GM10248 (cell line): ENCODE measurements at regions not wholly inside any gene's neighbourhood (a gene's known extent, or its start where the extent isn't known, plus 50 kb on each side); places are given as distances from the start of the nearest gene placed in this dataset.

Source experiments
- CTCF ChIA-PET: fragments of 300-600 bp; sonication (Branson Sonifier 250); formaldehyde crosslinking; extraction: SDS; loops from one replicate; lab custom pipeline; 2021; ENCODE audit warnings: antibody characterized with exemption; lab: Yijun Ruan, JAX
- POLR2A ChIA-PET: fragments of 350-650 bp; sonication (Branson Sonifier 250); formaldehyde crosslinking; extraction: SDS; loops from one replicate; lab custom pipeline; 2020; ENCODE audit warnings: antibody characterized with exemption; lab: Yijun Ruan, JAX
- DNase-seq: peaks from one replicate; pipeline ENCODE4 v3.0.0; 2012; ENCODE audit errors: extremely low spot score
- TF ChIP-seq, protein P1 (sequence below): IDR thresholded peaks from 2 replicates; pipeline ENCODE4 v1.5.1; 2012; ENCODE audit warnings: mild to moderate bottlenecking, low read depth; ENCODE audit errors: extremely low read depth, missing control alignments, control extremely low read depth

DNA sequence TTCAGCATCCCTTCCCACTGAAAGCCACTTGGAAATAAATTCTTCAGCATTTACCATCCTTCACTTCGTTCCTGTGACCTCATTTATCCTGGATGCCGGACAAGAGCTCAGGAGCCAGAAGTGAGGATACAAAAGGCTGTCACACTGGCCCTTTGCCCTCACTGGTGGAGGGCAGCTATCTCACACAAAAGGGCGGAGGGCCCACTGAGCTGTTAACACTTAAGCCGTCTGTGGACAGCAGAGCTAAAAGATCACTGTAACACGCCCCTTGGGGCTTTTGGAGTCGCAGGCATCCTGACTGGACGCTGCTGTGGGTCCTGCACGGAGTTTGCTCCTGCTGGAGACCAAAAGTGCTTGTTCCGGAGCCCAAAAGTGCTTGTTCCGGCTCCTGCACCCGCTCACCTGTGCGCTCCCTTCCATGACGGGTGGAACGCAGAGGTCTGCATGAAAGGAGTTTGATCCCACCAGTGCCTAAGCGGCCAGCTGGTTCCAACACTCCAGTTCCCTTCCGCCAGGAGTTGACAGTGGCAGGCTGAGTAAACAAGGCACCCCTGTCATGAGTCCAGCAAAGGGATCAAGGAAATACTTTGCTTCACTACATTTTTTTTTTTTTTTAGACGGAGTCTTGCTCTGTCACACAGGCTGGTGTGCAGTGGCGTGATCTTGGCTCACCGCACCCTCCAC, 572.0 kb upstream of the LINC00305 start:
- DNase-seq, result no peak
- ChIA-PET CTCF (no interaction called here), POLR2A (no interaction called here)
- TF ChIP-seq, protein P1, sequence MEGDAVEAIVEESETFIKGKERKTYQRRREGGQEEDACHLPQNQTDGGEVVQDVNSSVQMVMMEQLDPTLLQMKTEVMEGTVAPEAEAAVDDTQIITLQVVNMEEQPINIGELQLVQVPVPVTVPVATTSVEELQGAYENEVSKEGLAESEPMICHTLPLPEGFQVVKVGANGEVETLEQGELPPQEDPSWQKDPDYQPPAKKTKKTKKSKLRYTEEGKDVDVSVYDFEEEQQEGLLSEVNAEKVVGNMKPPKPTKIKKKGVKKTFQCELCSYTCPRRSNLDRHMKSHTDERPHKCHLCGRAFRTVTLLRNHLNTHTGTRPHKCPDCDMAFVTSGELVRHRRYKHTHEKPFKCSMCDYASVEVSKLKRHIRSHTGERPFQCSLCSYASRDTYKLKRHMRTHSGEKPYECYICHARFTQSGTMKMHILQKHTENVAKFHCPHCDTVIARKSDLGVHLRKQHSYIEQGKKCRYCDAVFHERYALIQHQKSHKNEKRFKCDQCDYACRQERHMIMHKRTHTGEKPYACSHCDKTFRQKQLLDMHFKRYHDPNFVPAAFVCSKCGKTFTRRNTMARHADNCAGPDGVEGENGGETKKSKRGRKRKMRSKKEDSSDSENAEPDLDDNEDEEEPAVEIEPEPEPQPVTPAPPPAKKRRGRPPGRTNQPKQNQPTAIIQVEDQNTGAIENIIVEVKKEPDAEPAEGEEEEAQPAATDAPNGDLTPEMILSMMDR, result no peak

DNA sequence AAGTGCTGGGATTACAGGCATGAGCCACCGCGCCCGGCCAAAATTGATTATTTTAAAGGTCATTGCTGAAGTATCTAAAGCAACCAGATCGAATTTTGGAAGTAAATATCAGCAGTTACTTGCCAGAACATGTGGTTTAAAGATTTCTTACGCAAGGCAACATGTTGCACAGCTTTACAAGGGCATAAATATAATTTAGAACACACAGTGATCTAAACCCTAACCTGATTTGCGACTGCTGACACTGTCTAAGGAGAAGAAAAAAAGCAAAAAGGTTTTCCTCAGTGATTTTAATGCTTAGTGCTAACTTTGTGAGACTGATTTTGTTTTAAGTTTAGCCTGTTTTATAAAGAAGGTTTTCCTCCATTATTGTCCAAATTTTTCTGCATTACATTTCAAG, 569.9 kb upstream of the LINC00305 start:
- POLR2A ChIA-PET, result no interaction called here
- TF ChIP-seq, protein P1, result no peak
- DNase-seq, result no peak
- CTCF ChIA-PET, result no interaction called here

DNA sequence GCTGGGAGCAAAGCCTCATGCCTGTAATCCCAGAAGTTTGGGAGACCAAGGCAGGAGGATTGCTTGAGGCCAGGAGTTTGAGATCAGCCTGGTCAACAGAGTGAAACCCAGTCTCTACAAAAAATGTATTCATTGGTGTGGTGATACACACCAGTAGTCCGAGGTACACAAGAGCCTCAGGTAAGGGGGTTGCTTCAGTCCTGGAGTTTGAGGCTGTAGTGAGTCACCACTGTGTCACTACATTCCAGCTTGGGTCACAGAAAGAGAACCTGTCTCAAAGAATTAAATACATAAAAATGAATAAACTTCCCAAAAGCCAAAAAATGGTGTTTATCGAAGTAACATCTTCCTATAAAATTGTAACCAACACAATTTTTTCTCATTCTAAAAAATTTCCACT, 568.1 kb upstream of the LINC00305 start:
- POLR2A ChIA-PET, result no interaction called here
- no peak for DNase-seq
- CTCF ChIA-PET, result no interaction called here

DNA sequence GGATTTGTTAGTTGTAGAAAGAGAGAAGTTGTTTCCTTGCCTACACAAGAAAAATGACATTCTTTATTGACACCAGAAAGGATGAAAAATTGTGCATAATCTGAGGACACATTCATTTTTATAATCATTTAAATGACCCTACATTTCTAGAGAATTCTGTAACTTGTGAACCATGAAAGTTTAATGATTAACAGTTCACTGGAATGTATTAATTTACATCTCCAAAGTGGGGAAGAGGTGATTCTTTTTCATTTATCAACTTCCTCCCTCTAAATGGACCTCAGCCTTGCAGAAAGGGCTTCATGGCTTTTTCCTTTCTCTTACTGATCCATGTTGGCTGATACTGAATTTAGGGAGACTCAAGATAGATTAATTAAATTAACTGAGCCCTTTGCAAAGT, 565.2 kb upstream of the LINC00305 start:
- ChIA-PET POLR2A (no interaction called here), CTCF (no interaction called here)

More for the DNA sequence above, 568.1 kb upstream of the LINC00305 start:
- TF ChIP-seq, protein P1, result no peak

DNA sequence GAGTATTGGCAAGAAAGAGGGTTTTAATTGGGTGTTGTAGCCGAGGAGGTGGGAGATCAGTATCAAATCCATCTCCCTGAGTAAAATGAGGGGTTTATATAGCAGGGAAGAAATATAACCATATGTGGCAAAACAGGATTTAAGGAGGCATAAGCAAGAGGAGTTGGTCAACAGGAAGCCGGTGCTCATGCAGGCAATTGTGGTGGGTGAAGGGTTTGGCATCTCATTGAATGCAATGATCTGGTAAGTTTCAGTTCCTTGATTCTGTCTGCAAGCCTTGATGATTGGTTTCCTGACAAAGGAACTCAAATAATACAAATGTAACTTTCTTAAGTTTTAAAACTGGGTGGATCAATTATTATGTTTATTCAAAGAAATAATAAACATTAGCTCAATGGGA, 564.4 kb upstream of the LINC00305 start:
- no peak for DNase-seq
- TF ChIP-seq, protein P1, result no peak
- CTCF ChIA-PET, result no interaction called here
- POLR2A ChIA-PET, result no interaction called here

More for the DNA sequence above, 565.2 kb upstream of the LINC00305 start:
- TF ChIP-seq, protein P1, result no peak
- DNase-seq, result no peak

DNA sequence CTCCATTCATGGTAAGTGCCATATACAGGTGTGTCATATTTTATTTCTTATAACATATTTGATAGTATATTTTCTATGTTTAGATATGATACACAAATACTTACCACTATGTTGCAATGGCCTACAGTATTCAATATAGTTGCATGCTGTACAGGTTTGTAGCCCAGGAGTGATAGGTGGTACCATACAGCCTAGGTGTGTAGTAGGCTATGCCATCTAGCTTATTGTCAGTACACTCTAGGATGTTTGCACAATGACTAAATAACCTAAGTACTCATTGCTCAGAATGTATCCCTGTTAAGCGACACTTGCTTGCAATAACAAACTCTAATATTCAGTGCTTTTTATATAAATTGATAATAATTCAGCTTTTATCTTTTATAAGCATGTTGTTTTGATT, 563.1 kb upstream of the LINC00305 start:
- no peak for DNase-seq
- ChIA-PET CTCF (interaction anchor here (0.8 kb wide), 1 partner anchor 15 kb away, joined by 3 read pairs; no protein-coding TSS in a partner anchor), POLR2A (no interaction called here)
- TF ChIP-seq, protein P1, result no peak
